LNCAP (cell line): ENCODE measurements at regions not wholly inside any gene's neighbourhood (a gene's known extent, or its start where the extent isn't known, plus 50 kb on each side); places are given as distances from the start of the nearest gene placed in this dataset.

Experiments used
- TF ChIP-seq, protein P1 (sequence below): fragments of 450-650 bp; IDR thresholded peaks from 2 replicates; pipeline ENCODE4 v1.5.1; 2017; ENCODE audit warnings: mild to moderate bottlenecking

DNA sequence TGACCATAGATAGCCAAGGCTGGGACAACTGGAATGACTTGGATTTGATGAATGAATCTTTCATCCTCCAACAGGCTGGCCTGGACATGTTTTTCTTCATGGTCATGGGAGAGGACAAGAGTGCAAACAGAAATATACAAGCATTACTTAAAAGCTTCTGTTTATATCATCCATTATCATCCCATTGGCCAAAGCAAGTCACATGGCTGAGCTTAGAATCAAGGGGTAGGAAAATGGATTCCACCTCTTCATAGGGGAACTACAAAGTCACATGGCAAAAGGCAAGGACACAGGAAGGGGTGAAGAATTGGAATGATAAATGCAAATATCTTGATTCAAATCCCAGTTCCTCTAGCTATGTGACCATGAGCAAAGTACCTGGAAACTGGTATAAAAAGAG is 90.2 kb upstream of the BARHL2 start:
- TF ChIP-seq, protein P1, sequence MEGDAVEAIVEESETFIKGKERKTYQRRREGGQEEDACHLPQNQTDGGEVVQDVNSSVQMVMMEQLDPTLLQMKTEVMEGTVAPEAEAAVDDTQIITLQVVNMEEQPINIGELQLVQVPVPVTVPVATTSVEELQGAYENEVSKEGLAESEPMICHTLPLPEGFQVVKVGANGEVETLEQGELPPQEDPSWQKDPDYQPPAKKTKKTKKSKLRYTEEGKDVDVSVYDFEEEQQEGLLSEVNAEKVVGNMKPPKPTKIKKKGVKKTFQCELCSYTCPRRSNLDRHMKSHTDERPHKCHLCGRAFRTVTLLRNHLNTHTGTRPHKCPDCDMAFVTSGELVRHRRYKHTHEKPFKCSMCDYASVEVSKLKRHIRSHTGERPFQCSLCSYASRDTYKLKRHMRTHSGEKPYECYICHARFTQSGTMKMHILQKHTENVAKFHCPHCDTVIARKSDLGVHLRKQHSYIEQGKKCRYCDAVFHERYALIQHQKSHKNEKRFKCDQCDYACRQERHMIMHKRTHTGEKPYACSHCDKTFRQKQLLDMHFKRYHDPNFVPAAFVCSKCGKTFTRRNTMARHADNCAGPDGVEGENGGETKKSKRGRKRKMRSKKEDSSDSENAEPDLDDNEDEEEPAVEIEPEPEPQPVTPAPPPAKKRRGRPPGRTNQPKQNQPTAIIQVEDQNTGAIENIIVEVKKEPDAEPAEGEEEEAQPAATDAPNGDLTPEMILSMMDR: no peak

DNA sequence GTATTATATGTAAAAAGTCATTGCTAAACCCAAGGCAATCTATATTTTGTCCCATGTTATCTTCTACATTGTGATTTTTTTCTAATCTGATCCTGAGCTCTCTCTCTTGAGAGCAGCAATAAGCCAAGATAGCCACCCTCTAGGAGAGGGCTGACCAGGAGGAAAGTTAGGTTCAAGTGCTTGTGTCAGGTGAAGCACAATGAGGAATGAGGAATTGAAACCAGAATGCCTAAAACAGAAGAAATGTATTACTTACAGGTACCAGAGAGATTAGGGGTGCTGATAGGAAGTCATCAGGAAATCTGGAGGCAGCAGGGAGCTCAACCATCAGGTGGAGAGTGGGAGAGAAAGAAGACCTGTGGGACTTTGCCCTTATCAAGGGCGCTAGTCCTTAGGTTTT is 85.5 kb upstream of the BARHL2 start:
- TF ChIP-seq, protein P1: no peak

DNA sequence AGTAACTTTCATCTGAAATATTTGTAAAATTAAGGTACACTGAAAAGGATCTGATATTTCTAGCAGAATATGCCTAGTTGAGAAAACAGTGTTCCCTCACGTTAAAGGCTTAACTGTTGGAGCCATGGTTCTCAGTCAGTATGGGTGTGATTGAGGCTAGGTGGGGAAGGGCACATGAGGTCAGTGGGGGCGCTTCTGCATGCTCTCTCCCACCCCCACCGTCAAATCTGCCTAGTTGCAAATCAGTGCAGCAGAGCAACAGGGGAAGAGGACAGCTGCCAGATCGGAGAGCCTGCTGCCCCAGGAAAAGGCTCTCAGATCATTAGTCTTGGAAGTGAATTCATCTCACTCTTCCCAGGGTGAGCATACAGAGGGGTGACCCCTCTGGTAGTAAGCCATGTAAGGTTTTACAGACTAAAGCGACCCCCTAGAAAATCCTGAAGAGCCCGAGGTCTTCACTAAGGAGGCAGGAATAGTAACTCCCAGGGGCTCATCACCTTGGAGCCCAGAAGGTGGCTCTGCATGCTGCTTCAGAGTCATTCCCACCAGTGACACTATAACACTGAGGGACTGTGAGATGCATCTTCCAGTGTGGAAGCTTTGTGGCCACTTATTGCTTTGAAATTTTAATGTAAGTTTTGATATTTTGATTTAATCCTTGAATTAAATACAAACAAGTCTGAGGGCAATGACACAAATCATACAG is 83.1 kb upstream of the BARHL2 start:
- TF ChIP-seq, protein P1: no peak

DNA sequence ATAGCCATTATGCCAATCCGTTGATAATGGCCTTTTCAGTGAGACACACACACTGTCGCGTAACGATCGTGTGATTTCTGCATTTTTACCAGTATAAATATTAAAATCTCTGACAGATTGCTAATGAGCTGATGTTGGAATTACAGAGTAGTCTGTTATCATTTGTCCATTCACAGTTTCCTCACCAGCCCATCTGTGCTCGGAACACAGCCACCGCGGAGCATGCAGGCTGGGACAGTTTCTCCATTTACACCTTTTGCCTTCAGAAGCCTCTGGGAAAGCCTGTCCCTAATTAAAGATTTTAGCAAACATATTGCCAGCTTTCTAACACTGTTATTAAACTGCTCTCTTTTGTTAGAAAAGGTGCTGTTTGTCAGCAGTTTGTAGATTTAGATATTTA is 82.2 kb upstream of the BARHL2 start:
- TF ChIP-seq, protein P1: no peak

DNA sequence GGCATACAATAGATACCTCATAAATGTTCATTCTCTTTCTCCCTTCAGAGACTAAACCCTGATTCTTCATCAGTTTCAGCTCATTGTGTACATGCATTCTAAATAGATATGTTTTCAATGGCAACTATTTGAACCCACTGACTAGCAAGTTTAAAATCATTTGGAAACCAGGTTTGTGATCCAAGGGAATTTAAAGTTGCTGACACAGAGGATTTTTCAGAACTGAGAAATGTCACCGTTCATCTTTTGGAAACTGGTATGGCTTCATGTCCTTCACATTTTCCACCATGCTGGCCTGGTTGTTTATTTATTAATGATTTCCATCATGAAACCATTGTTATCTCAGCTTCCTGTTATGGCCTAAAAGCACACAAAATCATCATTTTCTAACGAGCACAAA is 81.8 kb upstream of the BARHL2 start:
- TF ChIP-seq, protein P1: no peak

DNA sequence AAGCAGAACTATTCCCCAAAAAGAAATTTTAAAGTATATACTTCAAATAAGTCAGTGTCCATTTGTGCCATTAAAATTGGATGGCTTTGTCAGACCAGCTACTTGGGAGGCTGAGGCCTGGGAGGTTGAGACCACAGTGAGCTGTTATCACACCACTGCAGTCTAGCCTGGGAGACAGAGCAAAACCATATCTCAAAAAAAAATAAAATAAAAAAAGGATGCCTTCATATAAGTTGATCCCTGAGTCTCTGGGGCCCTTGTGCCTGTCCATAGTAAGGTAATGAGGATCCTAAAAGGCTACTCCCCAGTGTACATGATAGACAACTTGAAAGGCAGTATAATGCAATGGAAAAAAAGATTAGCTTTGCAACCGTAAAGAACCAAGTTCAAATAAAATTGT is 81.2 kb upstream of the BARHL2 start:
- TF ChIP-seq, protein P1: no peak

DNA sequence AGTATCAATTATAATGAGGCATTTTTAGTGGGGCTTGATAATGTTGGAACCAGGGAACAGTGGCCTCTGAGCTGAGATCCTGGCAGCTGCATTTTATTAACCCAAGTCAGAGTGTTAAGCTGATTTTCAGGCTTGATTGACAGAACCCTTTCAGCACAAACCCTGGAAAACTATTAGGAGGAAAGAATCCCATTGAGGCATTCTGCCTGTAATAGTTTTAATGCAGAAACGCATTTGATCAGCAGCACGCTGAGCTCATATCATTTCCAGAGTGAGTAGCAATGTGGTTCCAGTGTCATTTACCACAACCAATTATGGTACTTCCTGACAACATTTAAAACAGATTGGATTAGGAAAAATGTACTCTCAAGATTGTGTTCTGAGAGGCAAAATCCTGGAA is 78.3 kb upstream of the BARHL2 start:
- TF ChIP-seq, protein P1: no peak

DNA sequence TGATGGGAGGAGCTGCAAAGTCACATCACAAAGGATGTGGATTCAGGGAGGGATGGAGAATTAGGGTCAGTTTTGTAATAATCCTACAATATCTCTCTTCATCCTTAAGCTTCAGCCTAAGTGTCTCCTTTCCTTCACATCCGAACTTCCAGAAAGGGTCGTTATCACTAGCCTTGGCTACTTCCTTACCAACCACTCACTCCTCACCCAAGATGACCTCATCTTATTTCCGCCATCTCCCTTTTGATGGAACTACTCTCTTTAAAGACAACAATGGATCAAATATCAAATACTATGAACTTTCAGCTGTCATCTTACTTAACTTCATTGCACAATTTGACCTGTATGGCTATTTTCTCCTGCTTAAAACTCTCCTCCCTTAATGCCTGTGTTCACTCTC is 69.6 kb upstream of the BARHL2 start:
- TF ChIP-seq, protein P1: no peak
